Kidney epithelial cell (primary cell): ENCODE measurements at regions not wholly inside any gene's neighbourhood (a gene's known extent, or its start where the extent isn't known, plus 50 kb on each side); places are given as distances from the start of the nearest gene placed in this dataset.

Experiments used
- DNase-seq: peaks from one replicate; pipeline ENCODE4 v3.0.0-alpha.2; 2010; ENCODE audit warnings: low read depth
- H3K27me3 ChIP-seq: 2 replicates; pipeline ENCODE4 v1.6.0; 2011; ENCODE audit warnings: low read length; ENCODE audit not compliant: control insufficient read depth, insufficient read depth
- H3K36me3 ChIP-seq: 2 replicates; pipeline ENCODE4 v1.5.1; 2011; ENCODE audit warnings: low read length; ENCODE audit not compliant: control insufficient read depth, insufficient read depth
- H3K4me3 ChIP-seq: 2 replicates; pipeline ENCODE4 v1.5.1; 2011; ENCODE audit warnings: low read depth, mild to moderate bottlenecking, control low read depth, low read length
- TF ChIP-seq, protein P1 (sequence below): IDR thresholded peaks from 2 replicates; pipeline ENCODE4 v1.5.1; 2011; ENCODE audit warnings: mild to moderate bottlenecking, moderate library complexity, low read length, control low read depth, inconsistent platforms; ENCODE audit not compliant: insufficient read depth, poor library complexity, severe bottlenecking

DNA sequence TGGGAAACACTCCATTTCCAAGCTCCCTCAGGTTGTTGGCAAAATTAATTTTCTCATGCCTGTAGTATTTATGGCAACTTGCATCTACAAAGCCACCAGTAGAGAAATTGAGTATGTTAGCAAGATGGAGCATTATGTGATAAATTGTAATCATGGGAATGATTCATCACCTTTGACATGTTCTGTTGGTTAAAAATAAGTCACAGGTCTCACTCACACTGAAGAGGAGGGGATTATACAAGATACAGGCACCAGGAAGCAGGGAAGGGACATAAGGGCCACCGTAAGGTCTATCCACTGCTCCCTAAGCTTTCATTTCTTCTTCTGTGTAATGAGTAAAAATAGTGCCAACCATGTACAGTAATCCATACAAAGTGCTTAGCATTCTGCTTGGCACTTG, 313.0 kb downstream of the GBA3 start:
- H3K27me3 ChIP-seq, result no peaks in the 10 kb centered on the region
- TF ChIP-seq, protein P1, sequence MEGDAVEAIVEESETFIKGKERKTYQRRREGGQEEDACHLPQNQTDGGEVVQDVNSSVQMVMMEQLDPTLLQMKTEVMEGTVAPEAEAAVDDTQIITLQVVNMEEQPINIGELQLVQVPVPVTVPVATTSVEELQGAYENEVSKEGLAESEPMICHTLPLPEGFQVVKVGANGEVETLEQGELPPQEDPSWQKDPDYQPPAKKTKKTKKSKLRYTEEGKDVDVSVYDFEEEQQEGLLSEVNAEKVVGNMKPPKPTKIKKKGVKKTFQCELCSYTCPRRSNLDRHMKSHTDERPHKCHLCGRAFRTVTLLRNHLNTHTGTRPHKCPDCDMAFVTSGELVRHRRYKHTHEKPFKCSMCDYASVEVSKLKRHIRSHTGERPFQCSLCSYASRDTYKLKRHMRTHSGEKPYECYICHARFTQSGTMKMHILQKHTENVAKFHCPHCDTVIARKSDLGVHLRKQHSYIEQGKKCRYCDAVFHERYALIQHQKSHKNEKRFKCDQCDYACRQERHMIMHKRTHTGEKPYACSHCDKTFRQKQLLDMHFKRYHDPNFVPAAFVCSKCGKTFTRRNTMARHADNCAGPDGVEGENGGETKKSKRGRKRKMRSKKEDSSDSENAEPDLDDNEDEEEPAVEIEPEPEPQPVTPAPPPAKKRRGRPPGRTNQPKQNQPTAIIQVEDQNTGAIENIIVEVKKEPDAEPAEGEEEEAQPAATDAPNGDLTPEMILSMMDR, result no peak
- DNase-seq, result no peak
- H3K4me3 ChIP-seq, result no peak overlapping the region
- no peaks in the 10 kb centered on the region for H3K36me3 ChIP-seq

DNA sequence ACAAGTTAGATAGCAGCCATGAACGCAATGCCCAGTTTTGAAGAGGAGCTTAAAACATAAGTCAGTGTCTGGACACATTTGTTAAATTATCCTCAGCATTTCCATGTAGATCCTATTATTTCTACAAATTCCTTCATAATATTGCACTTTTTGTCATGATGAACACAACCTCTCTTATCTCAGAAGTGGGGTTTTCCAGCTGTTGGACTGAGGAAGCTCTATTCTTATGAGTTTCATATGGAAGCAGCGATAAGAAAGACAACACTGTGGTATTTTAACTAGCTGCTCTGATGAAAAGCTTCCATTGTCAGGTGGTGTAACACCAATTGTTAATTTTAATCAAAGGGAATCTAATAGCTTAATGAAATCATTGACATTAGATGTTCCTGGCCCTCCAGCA, 308.7 kb downstream of the GBA3 start:
- no peaks in the 10 kb centered on the region for H3K27me3 ChIP-seq
- no peak overlapping the region for H3K4me3 ChIP-seq
- DNase-seq, result no peak
- no peaks in the 10 kb centered on the region for H3K36me3 ChIP-seq
- TF ChIP-seq, protein P1, result no peak

GRCh38 chr4:22999419-22999818, 306.7 kb downstream of the GBA3 start:
- Histone ChIP-seq H3K36me3 (no peaks in the 10 kb centered on the region), H3K4me3 (no peak overlapping the region), H3K27me3 (no peaks in the 10 kb centered on the region)
- no peak for DNase-seq
- TF ChIP-seq, protein P1, result no peak

DNA sequence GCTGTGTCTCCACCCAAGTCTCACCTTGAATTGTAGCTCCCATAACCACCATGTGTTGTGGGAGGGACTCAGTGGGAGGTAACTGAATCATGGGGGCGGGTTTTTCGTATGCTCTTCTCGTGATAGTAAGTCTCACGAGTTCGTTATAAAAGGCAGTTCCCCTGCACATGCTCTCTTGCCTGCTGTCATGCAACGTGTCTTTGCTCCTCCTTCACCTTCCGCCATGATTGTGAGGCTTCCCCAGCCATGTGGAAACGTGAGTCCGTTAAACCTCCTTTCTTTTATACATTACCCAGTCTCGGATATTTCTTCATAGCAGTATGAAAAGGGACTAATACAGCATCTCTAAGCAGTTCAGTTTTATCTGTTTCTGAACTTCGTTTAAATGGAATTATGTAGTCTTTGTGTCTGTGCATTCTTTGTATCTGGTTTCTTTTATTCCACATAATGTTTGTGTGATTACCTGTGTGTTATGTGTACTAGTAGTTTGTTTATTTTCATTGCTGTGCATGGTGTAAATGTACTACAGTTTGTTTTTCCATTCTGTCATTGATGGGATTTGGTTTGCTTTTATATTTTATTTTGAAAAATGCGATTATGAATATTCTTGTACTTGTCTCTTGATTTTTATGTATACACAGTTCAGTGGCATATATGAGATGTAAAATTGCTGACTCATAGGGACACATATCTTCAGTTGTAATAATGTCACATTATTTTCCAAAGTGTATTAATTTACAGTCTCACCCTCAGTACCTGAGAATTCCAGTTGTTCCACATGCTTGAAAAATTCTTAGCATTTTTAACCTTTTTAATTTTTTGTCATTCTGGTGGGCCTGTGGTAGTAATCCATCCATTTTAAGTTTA, 304.9 kb downstream of the GBA3 start:
- no peak for DNase-seq
- TF ChIP-seq, protein P1, result no peak
- Histone ChIP-seq H3K4me3 (no peak overlapping the region), H3K36me3 (no peaks in the 10 kb centered on the region), H3K27me3 (no peaks in the 10 kb centered on the region)

GRCh38 chr4:22991576-22991975, 298.8 kb downstream of the GBA3 start:
- Histone ChIP-seq H3K27me3 (no peaks in the 10 kb centered on the region), H3K36me3 (no peaks in the 10 kb centered on the region), H3K4me3 (no peak overlapping the region)
- no peak for DNase-seq
- TF ChIP-seq, protein P1, result no peak

DNA sequence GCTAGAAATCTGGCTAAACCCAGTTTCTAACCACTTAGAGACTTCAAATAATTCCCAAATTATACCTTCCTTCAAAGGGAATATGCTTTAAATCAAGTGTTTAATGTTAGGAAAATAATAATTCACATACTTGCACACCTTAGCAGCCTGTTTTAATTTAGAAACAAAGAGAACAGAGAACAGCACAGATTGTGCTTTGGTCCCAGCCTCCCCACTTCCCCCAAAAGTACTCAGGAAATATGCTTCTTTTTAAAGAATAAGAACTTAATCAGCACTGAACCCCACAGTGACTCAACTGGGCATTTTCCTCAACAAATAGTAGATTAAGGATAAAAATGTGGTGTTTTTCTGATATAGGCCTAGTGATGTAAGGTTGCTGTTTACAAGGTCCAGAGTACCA, 295.8 kb downstream of the GBA3 start:
- TF ChIP-seq, protein P1, result no peak
- H3K4me3 ChIP-seq, result no peak overlapping the region
- DNase-seq, result no peak
- no peaks in the 10 kb centered on the region for H3K27me3 ChIP-seq
- no peaks in the 10 kb centered on the region for H3K36me3 ChIP-seq
